Nephron (organoid): ENCODE measurements at regions not wholly inside any gene's neighbourhood (a gene's known extent, or its start where the extent isn't known, plus 50 kb on each side); places are given as distances from the start of the nearest gene placed in this dataset.

Experiments used
- H3K27ac Mint-ChIP-seq, 3 experiments: 2 replicates each; pipeline ENCODE4 v1.8.0; 2020; ENCODE audit warnings: mixed read lengths in 3 of 3, mild to moderate bottlenecking in 2 of 3, moderate library complexity in 1 of 3
- H3K27me3 Mint-ChIP-seq: 2 replicates; pipeline ENCODE4 v1.8.0; 2021; ENCODE audit warnings: low read depth, mild to moderate bottlenecking, moderate library complexity, mixed read lengths
- H3K36me3 Mint-ChIP-seq: 2 replicates; pipeline ENCODE4 v1.8.0; 2020; ENCODE audit warnings: low read depth, mixed read lengths
- H3K4me1 Mint-ChIP-seq: 2 replicates; pipeline ENCODE4 v1.8.0; 2020; ENCODE audit warnings: mixed read lengths
- H3K4me3 Mint-ChIP-seq, 3 experiments: 2 replicates each; pipeline ENCODE4 v1.8.0; 2020; ENCODE audit warnings: mild to moderate bottlenecking in 3 of 3, mixed read lengths in 3 of 3, moderate library complexity in 2 of 3
- H3K9me3 Mint-ChIP-seq: 2 replicates; pipeline ENCODE4 v1.8.0; 2020; ENCODE audit warnings: mixed read lengths
- CTCF ChIP-seq, 3 experiments: fragments of 200-600 bp; sonication (generic); IDR thresholded peaks; one replicate each; pipeline ENCODE4 v1.5.0; 2021; ENCODE audit warnings: antibody characterized with exemption in 3 of 3; ENCODE audit not compliant: unreplicated experiment in 3 of 3

- H3K4me3 Mint-ChIP-seq: peak overlapping the region; percentile 82 to 95 (median 88)
- peaks cover 9% of the 10 kb centered on the region for H3K27me3 Mint-ChIP-seq
- peak overlapping the region; percentile 84 to 99 (median 97) for H3K27ac Mint-ChIP-seq
- no peaks in the 10 kb centered on the region for H3K9me3 Mint-ChIP-seq
- no peak for TF ChIP-seq CTCF (IDR thresholded peaks at IDR 0.05; ENCODE audit: unreplicated experiment in 3 of 3)
- peaks cover 3% of the 10 kb centered on the region for H3K36me3 Mint-ChIP-seq
- peaks cover 52% of the 10 kb centered on the region for H3K4me1 Mint-ChIP-seq
Measured at GRCh38 chr2:66692521-66693054, 257.7 kb downstream of the MEIS1 start.

DNA sequence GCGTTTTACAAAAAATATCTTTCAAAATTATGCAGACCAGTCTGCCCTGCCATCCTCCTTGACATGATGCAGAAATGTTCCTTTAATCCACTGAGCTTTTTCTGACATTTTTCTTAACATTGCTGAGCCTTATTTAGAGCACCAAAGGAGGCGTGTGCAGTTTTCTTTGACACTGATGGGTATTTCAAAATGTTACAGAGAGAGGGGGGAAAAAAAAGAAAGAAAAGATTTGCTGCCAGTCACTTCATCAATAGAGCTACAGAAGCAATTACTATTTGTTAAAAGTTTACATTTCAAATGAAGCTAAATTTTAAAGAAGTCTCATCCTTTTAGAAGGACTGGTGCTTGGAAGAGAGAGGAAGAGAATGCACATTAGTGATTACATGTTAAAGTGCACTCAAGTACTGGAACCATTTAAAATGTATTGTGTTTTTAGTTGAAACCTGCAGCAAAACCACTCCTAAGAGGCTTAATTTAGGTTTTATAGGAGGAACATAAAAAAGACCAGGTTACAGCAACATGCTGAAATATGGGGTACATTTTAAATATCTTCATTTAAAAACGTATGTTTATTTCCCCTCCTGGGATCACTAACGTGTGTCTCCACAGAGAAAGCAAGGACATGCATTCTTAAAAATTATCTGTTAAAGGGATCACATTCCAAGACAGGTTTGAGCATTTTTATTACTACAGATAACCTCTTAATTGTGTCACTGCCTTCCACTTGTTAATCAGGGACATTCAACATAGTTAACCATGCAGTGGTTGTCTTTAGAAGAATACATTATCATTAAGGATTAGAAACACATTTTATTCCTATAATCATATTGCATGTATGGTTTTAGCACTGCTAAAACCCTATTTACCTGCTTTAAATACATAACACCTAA lies 258.4 kb downstream of the MEIS1 start:
- peaks cover 51% of the 10 kb centered on the region for H3K4me1 Mint-ChIP-seq
- peak overlapping the region; percentile 84 to 99 (median 97) for H3K27ac Mint-ChIP-seq
- TF ChIP-seq CTCF (IDR thresholded peaks at IDR 0.05; ENCODE audit: unreplicated experiment in 3 of 3): no peak
- H3K36me3 Mint-ChIP-seq: peaks cover 3% of the 10 kb centered on the region
- peaks cover 9% of the 10 kb centered on the region for H3K27me3 Mint-ChIP-seq
- H3K9me3 Mint-ChIP-seq: no peaks in the 10 kb centered on the region
- H3K4me3 Mint-ChIP-seq: peak overlapping the region; percentile 82 to 95 (median 88)

DNA sequence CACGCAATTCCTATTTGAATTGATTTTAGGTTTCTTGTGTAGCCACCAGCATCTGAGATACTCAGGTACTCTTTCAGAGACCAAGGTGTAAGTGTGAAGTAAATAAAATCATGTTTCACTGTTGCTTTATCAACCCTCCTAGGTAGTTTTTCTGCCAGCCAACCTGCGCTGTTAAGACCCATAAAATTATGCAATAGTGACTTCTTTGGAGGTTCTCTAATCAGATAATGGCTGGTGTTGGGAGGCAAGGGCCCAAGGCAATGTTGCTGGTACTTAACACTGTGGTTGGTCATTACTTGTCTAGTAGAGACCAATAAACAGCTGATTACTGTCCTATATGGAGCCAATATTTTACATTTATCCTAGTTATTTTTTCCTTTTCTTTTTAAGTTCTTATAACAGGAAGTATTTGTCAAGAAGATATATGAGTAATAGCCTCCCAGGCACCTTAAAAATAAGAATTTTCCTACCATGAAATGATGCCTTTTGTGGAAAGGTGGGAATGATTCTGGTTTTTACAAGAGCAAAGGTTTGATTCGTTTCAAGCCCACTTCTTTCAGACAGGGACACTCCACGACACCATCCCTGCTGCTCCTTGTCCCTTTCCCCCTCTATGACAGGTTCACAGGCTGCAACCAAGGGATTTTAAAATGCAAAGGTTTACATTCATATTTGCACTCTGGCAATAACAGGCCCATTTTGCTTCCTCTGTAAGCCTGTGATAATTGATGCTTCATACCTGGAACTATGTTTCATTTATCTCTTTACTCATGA lies 259.3 kb downstream of the MEIS1 start:
- peaks cover 3% of the 10 kb centered on the region for H3K36me3 Mint-ChIP-seq
- H3K27me3 Mint-ChIP-seq: peaks cover 5% of the 10 kb centered on the region
- TF ChIP-seq CTCF (IDR thresholded peaks at IDR 0.05; ENCODE audit: unreplicated experiment in 3 of 3): no peak
- H3K4me1 Mint-ChIP-seq: peaks cover 52% of the 10 kb centered on the region
- peak overlapping the region; percentile 82 to 95 (median 88) for H3K4me3 Mint-ChIP-seq
- peak overlapping the region; percentile 84 to 99 (median 97) for H3K27ac Mint-ChIP-seq
- H3K9me3 Mint-ChIP-seq: no peaks in the 10 kb centered on the region

DNA sequence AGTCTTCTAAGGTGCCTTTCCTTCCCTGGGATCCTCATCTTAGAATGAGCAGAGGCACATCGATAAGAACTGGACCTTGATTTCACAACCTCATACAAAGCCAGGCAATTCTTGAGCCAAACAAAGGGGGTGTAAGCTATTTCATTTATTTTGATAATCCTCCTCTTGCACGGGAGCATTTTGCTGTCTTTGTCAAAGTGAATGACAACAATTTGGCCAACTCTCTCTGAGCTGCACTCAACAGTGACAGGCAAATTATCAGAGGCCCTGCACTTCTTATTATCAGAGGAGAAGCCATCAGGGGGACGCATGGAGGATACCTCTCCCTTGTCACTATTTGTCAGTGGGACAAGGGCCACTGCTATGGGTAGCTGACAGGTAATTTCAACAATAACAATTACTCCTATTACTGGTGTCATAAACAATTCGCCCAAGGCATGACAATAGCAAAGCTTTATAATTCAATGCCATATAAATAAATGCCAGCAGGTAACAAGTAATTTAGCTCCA lies 260.4 kb downstream of the MEIS1 start:
- H3K27me3 Mint-ChIP-seq: peaks cover 4% of the 10 kb centered on the region
- H3K4me1 Mint-ChIP-seq: peaks cover 58% of the 10 kb centered on the region
- H3K36me3 Mint-ChIP-seq: peaks cover 3% of the 10 kb centered on the region
- H3K4me3 Mint-ChIP-seq: peak overlapping the region in 2 of 3 experiments; percentile 56 to 95
- TF ChIP-seq CTCF (IDR thresholded peaks at IDR 0.05; ENCODE audit: unreplicated experiment in 3 of 3): no peak
- peak overlapping the region; percentile 84 to 99 (median 97) for H3K27ac Mint-ChIP-seq
- no peaks in the 10 kb centered on the region for H3K9me3 Mint-ChIP-seq

DNA sequence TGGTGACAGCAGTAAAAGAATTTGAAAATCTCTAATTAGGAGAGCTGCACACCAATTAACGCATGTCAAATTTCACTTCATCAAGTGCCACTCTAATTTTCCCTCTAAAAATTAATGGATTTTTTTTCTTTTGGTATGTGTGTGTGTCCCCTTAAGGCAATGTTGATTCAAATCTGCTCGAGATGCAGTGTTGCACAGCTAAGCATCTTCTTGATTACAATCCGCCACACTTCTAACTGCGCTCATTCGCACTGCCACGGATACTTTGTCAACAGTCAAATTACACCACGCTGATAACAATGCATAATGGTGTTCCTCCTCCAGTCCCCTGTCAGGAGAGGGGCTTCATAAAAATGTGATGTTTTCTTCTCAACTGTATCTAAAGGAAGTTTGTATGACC lies 261.4 kb downstream of the MEIS1 start:
- peaks cover 63% of the 10 kb centered on the region for H3K4me1 Mint-ChIP-seq
- H3K4me3 Mint-ChIP-seq: peak overlapping the region in 2 of 3 experiments; percentile 57 to 74
- H3K9me3 Mint-ChIP-seq: no peaks in the 10 kb centered on the region
- peaks cover 3% of the 10 kb centered on the region for H3K36me3 Mint-ChIP-seq
- peak overlapping the region; percentile 84 to 99 (median 97) for H3K27ac Mint-ChIP-seq
- TF ChIP-seq CTCF (IDR thresholded peaks at IDR 0.05; ENCODE audit: unreplicated experiment in 3 of 3): no peak
- peaks cover 4% of the 10 kb centered on the region for H3K27me3 Mint-ChIP-seq
